ENCODE measurements at regions not wholly inside any gene's neighbourhood (a gene's known extent, or its start where the extent isn't known, plus 50 kb on each side); places are given as distances from the start of the nearest gene placed in this dataset.
"Not testable (repeated sequence)": the region's sequence is repeated elsewhere in the genome, so short reads cannot be mapped to it uniquely, and the experiment has no call there.

- no peak overlapping the region for H3K27ac ChIP-seq
- H3K27me3 ChIP-seq (replicated peaks in 1 of 7), result no peaks in the 10 kb centered on the region
- no peak for TF ChIP-seq CTCF (IDR thresholded peaks at IDR 0.05 in 8 of 11, conservative IDR thresholded peaks at IDR 0.05 in 3 of 11)
- intact Hi-C loops (cut with DNase I; ENCODE audit: low total_unique reads), result no loop called here
- 79 to 92% (median 83%) methylated on average over 1 of the region's 1 CpG for WGBS, 5 donors
- no peak for DNase-seq
- no peak overlapping the region for H3K4me3 ChIP-seq
- H3K9me3 ChIP-seq, result peaks cover 0 to 10% (median 3%) of the 10 kb centered on the region in 8 donors
- H3K36me3 ChIP-seq, result no peaks in the 10 kb centered on the region
- no peaks in the 10 kb centered on the region for H3K4me1 ChIP-seq
Measured at GRCh38 chr5:91754990-91755389, 371.9 kb upstream of the ARRDC3 start.

DNA sequence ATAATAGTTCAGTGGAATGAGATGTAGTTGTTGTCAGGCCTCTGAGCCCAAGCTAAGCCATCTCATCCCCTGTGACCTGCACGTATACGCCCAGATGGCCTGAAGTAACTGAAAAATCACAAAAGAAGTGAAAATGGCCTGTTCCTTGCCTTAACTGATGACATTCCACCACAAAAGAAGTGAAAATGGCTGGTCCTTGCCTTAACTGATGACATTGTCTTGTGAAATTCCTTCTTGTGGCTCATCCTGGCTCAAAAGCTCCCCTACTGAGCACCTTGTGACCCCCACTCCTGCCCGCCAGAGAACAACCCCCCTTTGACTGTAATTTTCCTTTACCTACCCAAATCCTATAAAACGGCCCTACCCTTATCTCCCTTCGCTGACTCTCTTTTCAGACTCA is 361.4 kb upstream of the ARRDC3 start:
- H3K4me3 ChIP-seq; H3K27me3 ChIP-seq (replicated peaks in 1 of 7); H3K36me3 ChIP-seq; H3K4me1 ChIP-seq; H3K27ac ChIP-seq; intact Hi-C loops (cut with DNase I; ENCODE audit: low total_unique reads); H3K9me3 ChIP-seq; DNase-seq: not testable (repeated sequence)
- 79 to 91% (median 85%) methylated on average over 5 of the region's 5 CpGs for WGBS, 5 donors

GRCh38 chr5:91742550-91742949 is 359.4 kb upstream of the ARRDC3 start:
- Histone ChIP-seq H3K36me3 (no peaks in the 10 kb centered on the region), H3K4me1 (no peaks in the 10 kb centered on the region), H3K4me3 (no peak overlapping the region), H3K9me3 (no peaks in the 10 kb centered on the region), H3K27ac (no peak overlapping the region), H3K27me3 (replicated peaks in 1 of 7) (no peaks in the 10 kb centered on the region)
- no peak for TF ChIP-seq POLR2A (IDR thresholded peaks at IDR 0.05)
- TF ChIP-seq POLR2AphosphoS5 (IDR thresholded peaks at IDR 0.05), result no peak
- no peak for TF ChIP-seq CTCF (IDR thresholded peaks at IDR 0.05 in 8 of 11, conservative IDR thresholded peaks at IDR 0.05 in 3 of 11)
- intact Hi-C loops (cut with DNase I; ENCODE audit: low total_unique reads), result no loop called here
- WGBS, 5 donors, result 51 to 67% (median 57%) methylated on average over 3 of the region's 3 CpGs
- no peak for DNase-seq

DNA sequence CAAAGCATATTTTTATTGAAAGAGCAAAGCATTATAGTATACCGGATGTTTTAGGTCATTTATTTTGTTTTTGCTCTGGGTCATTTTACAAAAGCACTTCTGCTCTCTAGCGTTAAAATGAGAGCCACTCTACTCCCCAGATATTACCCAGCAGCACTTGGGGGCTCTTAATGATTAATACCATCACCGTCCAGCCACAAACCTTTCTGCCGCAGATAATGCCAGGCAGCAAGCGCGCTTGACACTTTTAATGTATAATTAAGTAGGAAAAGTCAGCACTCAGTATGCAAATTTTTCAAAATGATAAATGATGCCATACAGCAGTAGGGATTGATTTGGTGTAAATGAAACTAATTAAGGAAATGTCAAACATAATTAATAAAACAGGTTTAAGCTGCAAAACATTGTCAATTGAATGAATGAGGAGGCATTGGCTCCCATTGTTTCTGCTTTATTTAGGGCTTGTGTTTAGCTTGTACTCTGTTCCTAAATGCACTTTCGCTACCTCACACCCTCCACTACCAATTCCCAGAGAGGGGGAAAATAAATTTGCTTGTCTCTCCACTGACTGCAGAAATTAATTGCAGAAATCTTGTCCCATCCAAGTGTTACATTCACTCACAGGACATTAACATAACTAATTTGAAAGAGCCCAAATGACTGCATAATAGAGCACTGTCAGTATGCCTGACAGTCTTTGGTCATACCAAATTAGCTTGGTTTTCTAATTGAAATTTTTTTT is 358.8 kb upstream of the ARRDC3 start:
- intact Hi-C loops (cut with DNase I; ENCODE audit: low total_unique reads), result no loop called here

GRCh38 chr5:91730026-91730425 is 346.9 kb upstream of the ARRDC3 start:
- Histone ChIP-seq H3K27me3 (replicated peaks in 1 of 7) (no peaks in the 10 kb centered on the region), H3K9me3 (no peaks in the 10 kb centered on the region), H3K36me3 (no peaks in the 10 kb centered on the region), H3K27ac (no peak overlapping the region), H3K4me1 (no peaks in the 10 kb centered on the region), H3K4me3 (no peak overlapping the region)
- no peak for TF ChIP-seq CTCF (IDR thresholded peaks at IDR 0.05 in 8 of 11, conservative IDR thresholded peaks at IDR 0.05 in 3 of 11)
- TF ChIP-seq POLR2AphosphoS5 (IDR thresholded peaks at IDR 0.05), result no peak
- TF ChIP-seq POLR2A (IDR thresholded peaks at IDR 0.05), result no peak
- no peak for DNase-seq
- intact Hi-C loops (cut with DNase I; ENCODE audit: low total_unique reads), result no loop called here
- 85 to 97% (median 93%) methylated on average over 1 of the region's 1 CpG for WGBS, 5 donors

More for the DNA sequence above, 358.8 kb upstream of the ARRDC3 start:
- DNase-seq, result no peak
- Histone ChIP-seq H3K27ac (no peak overlapping the region), H3K4me1 (no peaks in the 10 kb centered on the region), H3K4me3 (no peak overlapping the region), H3K27me3 (replicated peaks in 1 of 7) (no peaks in the 10 kb centered on the region), H3K36me3 (no peaks in the 10 kb centered on the region), H3K9me3 (no peaks in the 10 kb centered on the region)
- WGBS, 5 donors, result 77 to 83% (median 80%) methylated on average over 7 of the region's 7 CpGs
- TF ChIP-seq POLR2AphosphoS5 (IDR thresholded peaks at IDR 0.05), result no peak
- TF ChIP-seq POLR2A (IDR thresholded peaks at IDR 0.05), result no peak

Measured in spleen (tissue), 11 donors.